Islet precursor cell (in vitro differentiated cells): ENCODE measurements at regions not wholly inside any gene's neighbourhood (a gene's known extent, or its start where the extent isn't known, plus 50 kb on each side); places are given as distances from the start of the nearest gene placed in this dataset.
"Not testable (repeated sequence)": the region's sequence is repeated elsewhere in the genome, so short reads cannot be mapped to it uniquely, and the experiment has no call there.

Experiments
- DNase-seq: peaks from one replicate; pipeline ENCODE4 v3.0.0-alpha.2; 2018

DNA sequence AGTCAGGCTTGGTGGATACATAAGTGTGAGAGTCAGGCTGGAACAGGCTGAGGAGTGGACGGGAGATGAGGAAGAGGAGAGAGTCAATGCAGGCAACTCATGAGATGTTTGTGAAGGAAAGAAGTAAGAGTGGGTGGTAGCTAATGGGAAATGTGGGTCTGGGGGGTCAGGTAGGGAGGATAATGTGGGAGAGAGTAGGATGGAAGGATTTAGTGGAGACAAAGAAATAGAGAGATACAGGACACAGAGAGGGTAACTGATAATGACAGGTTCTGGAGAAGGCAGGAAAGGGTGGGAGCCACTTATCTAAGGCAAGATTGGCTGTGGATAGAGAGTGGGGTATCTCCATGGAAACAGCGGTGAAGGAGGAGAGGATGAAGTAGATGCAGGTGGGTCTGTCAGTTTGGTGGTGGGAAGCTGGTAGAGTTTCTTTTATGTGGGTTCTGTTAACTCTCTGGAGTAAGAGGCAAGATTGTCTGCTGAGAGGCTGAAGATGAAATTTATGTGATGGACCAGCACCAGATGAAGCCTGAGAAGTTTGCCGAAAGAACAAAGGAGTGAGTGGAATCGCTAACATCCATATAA, 190.6 kb upstream of the SPRED2 start:
- no peak for DNase-seq

DNA sequence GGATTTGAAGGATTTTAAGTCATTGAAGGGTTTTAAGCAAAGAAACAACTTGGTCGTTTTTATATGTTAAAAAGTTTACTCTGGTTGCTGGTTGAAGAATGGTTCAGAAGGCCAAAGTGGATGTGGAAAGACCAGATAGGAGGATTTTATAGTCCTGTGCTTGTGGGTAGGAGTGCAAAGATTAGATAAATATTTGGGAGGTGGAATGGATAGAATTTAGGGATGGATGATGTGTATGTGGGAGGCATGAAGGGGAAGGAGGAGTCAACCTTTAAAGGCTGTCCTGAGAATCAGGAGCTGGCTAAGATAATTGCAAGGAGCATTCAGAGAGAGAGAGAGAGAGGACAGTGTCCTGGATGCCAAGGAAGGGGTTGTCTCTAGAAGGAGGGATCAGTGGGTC, 190.1 kb upstream of the SPRED2 start:
- no peak for DNase-seq

- no peak for DNase-seq
Observed at GRCh38 chr2:65620524-65620923, 188.1 kb upstream of the SPRED2 start.

DNA sequence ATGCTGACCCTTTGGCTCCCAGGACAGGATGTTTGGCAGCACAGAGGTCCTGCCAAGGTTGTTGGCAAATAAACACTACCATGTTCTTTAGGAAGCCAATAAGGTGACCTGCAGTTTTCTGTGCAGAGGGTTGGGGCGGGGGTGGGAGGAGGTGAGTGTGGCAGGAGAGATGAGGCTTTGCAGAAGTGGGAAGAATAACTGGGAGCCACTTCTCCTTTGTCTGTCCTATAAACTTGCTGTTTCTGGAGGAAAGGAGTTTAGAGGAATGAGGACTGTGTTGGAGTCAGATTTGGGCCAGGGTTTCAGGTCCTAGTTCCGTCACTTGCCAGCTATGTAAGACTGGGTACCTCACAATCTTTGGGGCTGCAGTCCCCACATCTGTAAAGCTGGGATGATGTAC, 187.6 kb upstream of the SPRED2 start:
- no peak for DNase-seq

GRCh38 chr2:65615602-65616001, 183.2 kb upstream of the SPRED2 start:
- no peak for DNase-seq

DNA sequence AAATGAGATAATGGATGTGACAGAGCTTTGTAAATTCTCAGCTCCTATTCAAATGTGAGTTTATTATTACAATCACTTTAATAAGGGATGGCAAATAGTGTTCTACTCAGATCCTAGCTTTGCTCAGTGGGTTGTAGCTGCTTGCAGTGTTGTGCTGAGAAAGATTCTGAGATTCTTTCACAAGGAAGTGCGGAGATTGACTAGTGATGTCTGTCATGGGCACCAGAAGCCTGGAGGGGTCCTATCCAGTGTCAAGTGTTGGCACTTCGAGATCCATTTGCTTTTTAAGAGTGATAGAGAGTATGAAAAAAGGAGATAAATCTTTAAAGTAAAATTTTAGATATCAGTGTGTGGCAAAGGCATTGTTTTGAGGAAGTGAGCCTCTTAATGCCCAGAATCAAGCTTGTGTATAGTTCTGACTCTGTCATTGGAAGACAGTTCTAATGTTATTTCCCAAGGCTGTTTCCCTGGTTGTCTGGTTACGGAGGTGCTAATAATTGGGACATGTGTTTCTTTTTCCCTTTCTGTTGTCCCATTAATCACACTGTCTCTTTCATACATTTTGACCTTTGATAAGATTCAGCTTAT, 181.7 kb upstream of the SPRED2 start:
- no peak for DNase-seq

- no peak for DNase-seq
Observed at GRCh38 chr2:65611488-65611887, 179.1 kb upstream of the SPRED2 start.

DNA sequence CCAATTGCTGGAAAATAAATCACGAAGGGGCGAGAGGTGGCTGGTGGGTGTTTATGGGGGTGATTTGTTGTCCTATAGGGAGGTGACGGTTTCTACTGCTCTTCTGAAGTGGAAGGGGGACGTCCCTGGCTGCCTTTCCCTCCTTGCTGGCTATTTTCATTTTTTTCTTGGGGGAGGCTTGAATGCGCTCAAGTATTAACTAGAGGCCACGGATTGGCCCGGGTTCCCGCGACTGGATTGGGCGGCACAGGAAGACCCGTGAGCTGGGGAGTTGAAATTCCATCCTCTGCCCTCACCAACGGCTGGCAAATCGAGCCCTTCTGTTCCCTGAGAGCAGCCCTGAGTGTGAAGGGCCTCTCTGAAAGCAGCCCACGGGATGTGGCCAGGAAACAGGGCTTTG, 176.5 kb upstream of the SPRED2 start:
- DNase-seq: no peak

DNA sequence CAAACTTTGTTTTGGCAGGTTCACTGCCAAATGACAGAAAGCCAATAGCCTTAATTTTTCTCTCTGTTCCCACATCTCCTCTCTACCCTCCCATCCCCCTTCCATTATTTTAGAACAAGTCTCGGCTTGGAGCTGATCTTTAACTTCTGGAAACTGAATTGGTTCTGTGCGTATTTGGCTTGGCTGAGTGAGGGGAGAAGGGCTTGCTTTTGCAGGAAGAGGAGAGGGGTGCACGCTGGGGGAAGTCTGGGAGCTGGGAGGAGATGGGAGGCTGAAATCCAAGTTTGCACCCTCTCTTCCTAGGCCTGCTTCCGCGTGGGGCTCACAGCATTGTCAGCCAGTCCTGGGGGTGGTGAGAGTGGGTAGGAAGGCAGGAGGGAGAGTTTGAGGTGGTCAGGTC, 176.1 kb upstream of the SPRED2 start:
- DNase-seq: no peak

DNA sequence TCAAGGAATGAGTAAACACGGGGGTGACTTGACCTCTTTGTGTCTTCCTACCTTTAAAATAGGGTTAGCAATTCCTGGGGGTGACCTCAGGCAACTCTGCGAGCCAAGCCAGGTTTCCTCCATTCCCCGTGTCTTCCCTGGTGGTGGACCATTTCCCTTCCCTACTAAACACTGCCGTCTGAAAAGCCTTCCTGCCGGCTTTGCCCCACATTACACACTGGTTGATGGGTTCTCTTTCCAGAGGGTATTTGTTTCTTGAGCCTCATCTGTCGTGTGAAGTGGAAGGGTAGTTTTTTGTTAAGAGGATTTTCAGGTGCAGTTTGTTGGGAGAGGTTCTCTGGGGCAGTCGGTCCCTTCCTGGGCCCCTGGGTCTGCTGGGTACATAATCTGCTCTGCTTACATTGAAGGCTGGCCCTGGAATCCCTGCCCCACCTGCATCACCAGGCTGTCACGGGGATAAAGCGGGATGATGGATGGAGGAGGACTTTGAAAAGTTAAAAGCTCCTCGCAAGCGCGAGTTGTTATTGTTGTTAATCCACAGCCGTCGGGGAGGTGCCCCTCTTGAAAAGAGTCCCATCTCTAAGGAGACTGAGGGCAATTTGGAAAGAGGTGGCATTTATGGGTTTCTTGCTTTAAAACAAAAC, 175.4 kb upstream of the SPRED2 start:
- no peak for DNase-seq

GRCh38 chr2:65605743-65606058, 173.3 kb upstream of the SPRED2 start:
- no peak for DNase-seq

GRCh38 chr2:65605058-65605742, 172.8 kb upstream of the SPRED2 start:
- DNase-seq: no peak

DNA sequence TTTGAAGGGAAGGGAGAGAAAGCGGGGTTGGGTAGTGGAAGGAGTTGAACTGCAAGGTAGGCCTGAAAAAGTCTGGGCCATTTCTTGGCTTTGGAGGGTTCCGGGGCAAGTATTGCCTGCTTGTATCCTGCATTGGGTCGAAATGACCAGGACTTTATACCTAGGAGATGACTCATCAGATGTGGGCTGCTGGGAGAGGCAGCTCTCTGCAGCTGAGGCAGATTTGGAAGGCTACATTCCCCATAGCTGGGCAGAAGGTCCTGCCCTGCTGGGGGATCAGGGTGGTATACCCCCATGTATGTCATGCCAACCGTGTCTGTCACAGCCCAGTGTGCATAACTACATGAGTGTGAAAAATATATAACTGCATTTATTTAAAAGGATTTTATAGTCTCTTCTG, 171.8 kb upstream of the SPRED2 start:
- peak; percentile 57 for DNase-seq

DNA sequence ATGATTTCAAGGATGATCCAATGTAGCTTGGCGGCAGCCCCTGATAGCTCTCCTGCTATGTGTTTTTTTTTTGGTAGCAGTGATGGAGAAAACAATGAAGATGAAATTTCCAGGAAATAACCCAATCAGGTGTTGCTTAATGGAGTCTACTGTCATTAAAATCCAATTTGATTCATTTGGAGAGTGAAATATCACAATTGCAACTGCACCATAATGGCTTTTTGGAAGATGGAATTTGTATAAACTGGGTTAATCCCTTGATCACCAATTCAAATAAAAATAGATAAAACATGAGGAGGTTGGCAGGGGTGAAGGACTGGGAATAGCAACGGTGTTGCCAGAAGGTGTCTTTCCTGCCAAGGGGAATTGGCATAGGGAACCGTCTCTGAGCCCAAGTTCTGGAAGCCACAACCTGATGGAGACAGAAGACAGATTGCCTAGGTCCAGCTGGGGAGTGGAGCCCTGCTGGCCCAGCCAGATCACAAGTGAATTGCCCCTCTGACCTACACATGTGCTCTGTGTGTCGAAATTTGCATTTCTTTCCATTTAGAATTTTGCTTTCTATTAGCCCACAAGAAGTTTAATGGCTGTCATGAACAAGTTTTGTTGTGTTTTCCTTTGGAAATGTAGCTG, 170.3 kb upstream of the SPRED2 start:
- no peak for DNase-seq

- peak; percentile 2 for DNase-seq
Observed at GRCh38 chr2:65600871-65601270, 168.5 kb upstream of the SPRED2 start.

DNA sequence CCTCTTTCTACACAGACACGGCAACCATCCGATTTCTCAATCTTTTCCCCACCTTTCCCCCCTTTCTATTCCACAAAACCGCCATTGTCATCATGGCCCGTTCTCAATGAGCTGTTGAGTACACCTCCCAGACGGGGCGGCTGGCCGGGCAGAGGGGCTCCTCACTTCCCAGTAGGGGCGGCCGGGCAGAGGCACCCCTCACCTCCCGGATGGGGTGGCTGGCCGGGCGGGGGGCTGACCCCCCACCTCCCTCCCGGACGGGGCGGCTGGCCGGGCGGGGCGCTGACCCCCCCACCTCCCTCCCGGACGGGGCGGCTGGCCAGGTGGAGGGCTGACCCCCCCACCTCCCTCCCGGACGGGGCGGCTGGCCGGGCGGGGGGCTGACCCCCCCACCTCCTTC, 168.0 kb upstream of the SPRED2 start:
- DNase-seq: not testable (repeated sequence)

DNA sequence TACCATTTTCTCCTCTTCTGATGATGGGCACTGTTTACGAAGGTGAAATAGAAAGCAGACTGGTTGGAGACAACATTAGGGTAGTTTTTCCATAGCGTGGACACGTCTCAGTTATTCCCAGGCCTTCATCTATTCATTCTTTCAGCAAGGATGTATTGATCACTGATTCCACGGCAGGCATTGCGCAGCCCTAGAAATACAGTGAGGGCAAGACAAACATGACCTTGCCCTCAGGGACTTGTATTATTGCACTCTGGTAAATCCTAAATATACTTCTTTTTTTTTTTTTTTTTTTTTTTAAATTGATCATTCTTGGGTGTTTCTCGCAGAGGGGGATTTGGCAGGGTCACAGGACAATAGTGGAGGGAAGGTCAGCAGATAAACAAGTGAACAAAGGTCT, 167.3 kb upstream of the SPRED2 start:
- DNase-seq: no peak

- no peak for DNase-seq
Observed at GRCh38 chr2:65598996-65599395, 166.6 kb upstream of the SPRED2 start.

DNA sequence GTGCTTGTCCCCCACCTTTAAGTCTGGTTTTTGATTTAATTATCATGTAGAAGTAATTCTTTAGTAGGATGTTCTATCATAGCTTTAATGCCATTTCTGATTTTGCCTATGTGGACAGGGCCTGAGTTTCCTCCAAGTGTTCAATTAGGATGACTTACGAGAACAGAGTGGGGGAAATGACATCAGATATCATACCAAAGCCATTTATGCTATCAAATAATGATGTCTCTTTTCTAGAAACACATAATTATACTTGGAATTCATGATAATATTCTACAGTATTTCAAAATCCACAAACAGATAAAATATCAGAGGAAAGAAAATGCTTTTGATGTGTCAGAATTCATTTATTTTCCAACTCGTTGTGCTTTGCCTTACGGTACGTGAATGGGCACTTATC, 165.9 kb upstream of the SPRED2 start:
- no peak for DNase-seq

DNA sequence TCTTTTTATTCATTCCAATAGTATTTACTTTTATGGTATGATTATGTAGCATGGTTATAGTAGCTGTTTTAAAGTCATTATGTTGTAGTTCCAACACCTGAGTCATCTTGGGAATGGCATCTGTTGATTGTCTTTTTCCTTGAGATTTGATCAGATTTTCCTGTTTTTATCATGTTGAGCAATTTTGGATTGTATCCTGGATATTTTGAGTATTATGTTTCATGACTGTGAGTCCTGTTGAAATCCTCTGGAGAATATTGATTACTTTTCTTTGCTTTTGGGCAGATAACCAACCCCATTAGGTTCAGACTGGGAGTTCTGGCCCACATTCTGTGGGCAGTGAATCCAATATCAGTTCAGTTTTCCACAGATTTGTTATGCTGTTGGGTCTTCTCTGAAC, 163.2 kb upstream of the SPRED2 start:
- DNase-seq: no peak

- no peak for DNase-seq
Observed at GRCh38 chr2:65594150-65594549, 161.8 kb upstream of the SPRED2 start.

DNA sequence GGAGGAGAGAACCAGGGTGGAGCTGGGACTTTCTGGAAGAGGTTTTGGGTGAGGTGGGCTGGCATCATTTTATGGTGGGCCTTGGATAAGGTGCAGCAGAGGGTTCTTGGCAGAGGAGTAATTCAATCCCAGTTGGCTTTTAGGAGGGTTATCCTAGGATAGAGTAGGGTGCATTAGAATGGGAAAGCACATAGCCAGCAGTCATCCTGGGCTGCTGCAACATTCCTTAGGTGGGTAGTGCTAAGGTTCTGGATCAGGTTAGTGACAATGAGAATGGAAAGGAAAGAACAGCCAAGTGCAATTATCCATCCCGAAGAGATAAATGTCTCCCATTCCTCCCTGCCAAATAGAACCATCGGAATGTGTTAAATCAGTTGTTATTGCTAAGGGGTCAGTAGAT, 157.3 kb upstream of the SPRED2 start:
- DNase-seq: no peak

DNA sequence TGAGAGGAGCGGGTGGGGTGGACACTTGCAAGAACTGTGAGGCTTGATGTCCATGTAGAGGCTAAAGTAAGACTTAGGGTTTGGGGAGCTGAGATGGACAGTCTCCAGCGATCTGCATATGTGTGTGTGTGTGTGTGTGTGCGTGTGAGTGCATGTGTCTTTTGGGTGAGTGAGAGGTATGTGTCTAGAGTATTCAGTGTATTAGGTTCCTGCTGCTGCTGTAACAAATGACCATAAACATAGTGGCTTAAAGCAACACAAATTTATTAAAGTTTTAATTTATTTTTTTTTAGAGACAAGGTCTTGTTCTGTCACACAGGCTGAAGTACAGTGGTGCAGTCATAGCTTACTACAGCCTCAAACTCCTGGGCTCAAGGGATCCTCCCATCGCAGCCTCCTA, 155.4 kb upstream of the SPRED2 start:
- DNase-seq: no peak

DNA sequence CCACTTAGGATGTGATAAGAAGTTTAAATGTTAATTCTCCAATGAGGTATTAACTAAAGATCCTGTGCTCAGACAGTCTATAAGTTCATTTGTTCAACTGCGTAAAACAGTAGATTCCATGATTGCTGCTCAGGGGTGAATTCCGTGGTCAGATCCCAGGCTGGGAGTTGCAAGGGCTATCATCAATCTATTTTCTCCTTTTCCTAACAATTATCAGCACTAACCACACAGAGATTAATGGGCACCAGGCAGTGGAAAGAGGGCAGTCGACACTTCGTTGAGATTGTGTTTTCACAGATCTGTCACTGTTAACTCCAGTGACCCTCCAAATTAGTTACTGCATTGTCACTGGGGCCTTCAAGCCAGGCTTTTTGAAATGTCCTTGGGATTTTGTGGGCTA, 154.1 kb upstream of the SPRED2 start:
- no peak for DNase-seq
